NCI-H526 treated with DMSO at 0.1 percent for 48 hours (cell line): ENCODE measurements at regions not wholly inside any gene's neighbourhood (a gene's known extent, or its start where the extent isn't known, plus 50 kb on each side); places are given as distances from the start of the nearest gene placed in this dataset.
"Not testable (repeated sequence)": the region's sequence is repeated elsewhere in the genome, so short reads cannot be mapped to it uniquely, and the experiment has no call there.

ENCODE experiments used
- DNase-seq: peaks from one replicate; lab custom pipeline; 2025; lab: John Stamatoyannopoulos, UW

GRCh38 chr2:89222063-89222732 is 530.7 kb downstream of the RPIA start:
- DNase-seq = not testable (repeated sequence)

- not testable (repeated sequence) for DNase-seq
Measured at GRCh38 chr2:89224803-89225202, 533.3 kb downstream of the RPIA start.

GRCh38 chr2:89229979-89230378 is 538.5 kb downstream of the RPIA start:
- DNase-seq = not testable (repeated sequence)

- not testable (repeated sequence) for DNase-seq
Measured at GRCh38 chr2:89231241-89231640, 539.8 kb downstream of the RPIA start.

GRCh38 chr2:89233931-89234330 is 542.5 kb downstream of the RPIA start:
- not testable (repeated sequence) for DNase-seq

- DNase-seq = not testable (repeated sequence)
Measured at GRCh38 chr2:89234818-89235466, 543.5 kb downstream of the RPIA start.

- not testable (repeated sequence) for DNase-seq
Measured at GRCh38 chr2:89236832-89237450, 545.5 kb downstream of the RPIA start.

GRCh38 chr2:89237783-89238182 is 546.3 kb downstream of the RPIA start:
- DNase-seq = not testable (repeated sequence)

GRCh38 chr2:89243114-89243700 is 551.7 kb downstream of the RPIA start:
- DNase-seq = not testable (repeated sequence)

GRCh38 chr2:89244407-89244806 is 552.9 kb downstream of the RPIA start:
- not testable (repeated sequence) for DNase-seq

- not testable (repeated sequence) for DNase-seq
Measured at GRCh38 chr2:89245478-89245877, 554.0 kb downstream of the RPIA start.

- DNase-seq = not testable (repeated sequence)
Measured at GRCh38 chr2:89246027-89246426, 554.6 kb downstream of the RPIA start.

- not testable (repeated sequence) for DNase-seq
Measured at GRCh38 chr2:89246620-89247019, 555.1 kb downstream of the RPIA start.

GRCh38 chr2:89255013-89255412 is 563.5 kb downstream of the RPIA start:
- DNase-seq = not testable (repeated sequence)

- not testable (repeated sequence) for DNase-seq
Measured at GRCh38 chr2:89273443-89273842, 582.0 kb downstream of the RPIA start.

GRCh38 chr2:89280536-89280935 is 589.1 kb downstream of the RPIA start:
- DNase-seq = not testable (repeated sequence)

GRCh38 chr2:89286448-89287080 is 595.1 kb downstream of the RPIA start:
- DNase-seq = not testable (repeated sequence)

GRCh38 chr2:89287084-89287483 is 595.6 kb downstream of the RPIA start:
- not testable (repeated sequence) for DNase-seq

GRCh38 chr2:89291717-89292298 is 600.3 kb downstream of the RPIA start:
- not testable (repeated sequence) for DNase-seq

- DNase-seq = not testable (repeated sequence)
Measured at GRCh38 chr2:89293399-89293798, 601.9 kb downstream of the RPIA start.

GRCh38 chr2:89294335-89294734 is 602.9 kb downstream of the RPIA start:
- DNase-seq = not testable (repeated sequence)
